ENCODE measurements at regions not wholly inside any gene's neighbourhood (a gene's known extent, or its start where the extent isn't known, plus 50 kb on each side); places are given as distances from the start of the nearest gene placed in this dataset.

DNA sequence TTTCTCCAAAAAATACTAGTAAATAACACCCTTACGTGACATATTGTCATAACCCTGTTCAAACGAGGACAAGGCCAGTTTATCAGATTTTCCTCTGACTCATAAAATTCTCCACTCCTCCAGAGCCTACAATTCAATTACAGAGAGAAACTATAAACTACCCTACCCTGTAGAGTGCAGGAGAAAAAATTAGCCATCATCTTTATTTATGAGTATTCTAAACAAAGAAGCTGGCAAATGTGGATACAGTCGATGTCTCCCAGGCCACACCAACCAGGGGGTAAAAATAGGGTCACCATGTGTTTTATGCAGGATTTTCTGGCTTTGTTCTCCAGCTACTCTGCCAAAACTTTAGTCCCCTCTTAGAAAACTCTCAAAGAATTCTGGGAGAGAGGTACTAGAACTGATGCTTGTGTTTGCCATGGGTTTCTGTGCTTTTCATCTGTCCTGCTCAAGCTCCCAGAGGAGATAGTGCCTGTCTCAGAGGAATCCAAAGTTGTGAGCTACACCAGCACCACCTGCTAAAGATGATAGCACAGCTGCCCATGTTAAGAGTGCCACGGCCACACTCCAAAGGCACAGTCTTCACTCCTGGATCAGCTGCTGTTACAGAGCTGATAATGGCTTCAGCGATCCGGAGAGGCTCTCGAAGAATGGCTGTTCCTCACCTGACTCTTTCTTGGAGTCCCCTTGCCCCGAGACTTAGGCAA lies 150.2 kb downstream of the IMPG2 start:
- Histone ChIP-seq H3K4me3 (ENCODE audit: low read length) (no peak overlapping the region), H4K20me1 (ENCODE audit: low read length) (no peaks in the 10 kb centered on the region), H3K9ac (ENCODE audit: low read length) (no peak overlapping the region), H3K27ac (ENCODE audit: low read length) (no peak overlapping the region), H3K9me3 (ENCODE audit: low read length) (no peaks in the 10 kb centered on the region), H3K79me2 (ENCODE audit: low read length) (no peaks in the 10 kb centered on the region), H3K4me1 (ENCODE audit: insufficient read depth, low read length) (no peaks in the 10 kb centered on the region), H3K9me2 (replicated peaks; ENCODE audit: low read length) (no peaks in the 10 kb centered on the region), H3F3A (ENCODE audit: low read length, unreplicated experiment) (no peaks in the 10 kb centered on the region), H3K4me2 (ENCODE audit: low read length) (no peak overlapping the region), H3K27me3 (ENCODE audit: low read length) (no peaks in the 10 kb centered on the region), H2AFZ (ENCODE audit: low read length) (no peak overlapping the region), H3K36me3 (ENCODE audit: low read depth, low read length) (no peaks in the 10 kb centered on the region)
- DNase-seq (no peak), ATAC-seq (peak; percentile 33; the same call in 1 of the 2 replicates)
- intact Hi-C loops (cut with micrococcal nuclease), result no loop called here
- no TSS peak for BruUV-seq (replicated peaks)
- ChIA-PET POLR2A (ENCODE audit: unreplicated experiment) (interaction anchor here (0.7 kb wide), 1 partner anchor 161 kb away, joined by 6 read pairs; no protein-coding TSS in a partner anchor), CTCF (no interaction called here)
- TF ChIP-seq, protein P1, sequence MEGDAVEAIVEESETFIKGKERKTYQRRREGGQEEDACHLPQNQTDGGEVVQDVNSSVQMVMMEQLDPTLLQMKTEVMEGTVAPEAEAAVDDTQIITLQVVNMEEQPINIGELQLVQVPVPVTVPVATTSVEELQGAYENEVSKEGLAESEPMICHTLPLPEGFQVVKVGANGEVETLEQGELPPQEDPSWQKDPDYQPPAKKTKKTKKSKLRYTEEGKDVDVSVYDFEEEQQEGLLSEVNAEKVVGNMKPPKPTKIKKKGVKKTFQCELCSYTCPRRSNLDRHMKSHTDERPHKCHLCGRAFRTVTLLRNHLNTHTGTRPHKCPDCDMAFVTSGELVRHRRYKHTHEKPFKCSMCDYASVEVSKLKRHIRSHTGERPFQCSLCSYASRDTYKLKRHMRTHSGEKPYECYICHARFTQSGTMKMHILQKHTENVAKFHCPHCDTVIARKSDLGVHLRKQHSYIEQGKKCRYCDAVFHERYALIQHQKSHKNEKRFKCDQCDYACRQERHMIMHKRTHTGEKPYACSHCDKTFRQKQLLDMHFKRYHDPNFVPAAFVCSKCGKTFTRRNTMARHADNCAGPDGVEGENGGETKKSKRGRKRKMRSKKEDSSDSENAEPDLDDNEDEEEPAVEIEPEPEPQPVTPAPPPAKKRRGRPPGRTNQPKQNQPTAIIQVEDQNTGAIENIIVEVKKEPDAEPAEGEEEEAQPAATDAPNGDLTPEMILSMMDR (conservative IDR thresholded peaks at IDR 0.05; ENCODE audit: low read depth, low read length), result no peak
- TF ChIP-seq EZH2 (IDR thresholded peaks at IDR 0.05; ENCODE audit: low read length, unreplicated experiment) (no peak), EZH2phosphoT487 (IDR thresholded peaks at IDR 0.05; ENCODE audit: borderline replicate concordance, low read length) (no peak)

DNA sequence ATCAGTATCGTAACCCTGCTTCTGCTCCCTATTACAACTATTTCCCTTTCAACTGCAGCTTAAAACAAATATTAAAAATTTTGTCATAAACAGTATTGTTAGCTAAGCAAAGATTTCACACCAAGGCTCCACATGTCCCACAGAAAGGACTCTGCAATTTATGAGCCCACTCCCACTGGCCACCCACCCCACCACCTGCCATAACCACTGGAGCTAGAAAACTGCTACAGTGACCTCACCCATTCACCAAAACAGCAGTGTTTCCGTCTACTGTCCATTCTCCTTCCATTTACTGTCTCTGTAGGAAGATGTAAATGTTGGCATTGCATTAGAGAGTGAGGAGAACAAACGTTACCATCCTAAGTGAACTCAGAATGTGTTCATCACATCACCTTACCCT lies 150.9 kb downstream of the IMPG2 start:
- no peak overlapping the region for H3K27ac ChIP-seq (ENCODE audit: low read length)
- H2AFZ ChIP-seq (ENCODE audit: low read length), result no peak overlapping the region
- POLR2A ChIA-PET (ENCODE audit: unreplicated experiment), result interaction anchor here (0.7 kb wide), 1 partner anchor 161 kb away, joined by 6 read pairs; no protein-coding TSS in a partner anchor
- H3K36me3 ChIP-seq (ENCODE audit: low read depth, low read length), result no peaks in the 10 kb centered on the region
- DNase-seq (no peak), ATAC-seq (no peak)
- no peak for TF ChIP-seq EZH2phosphoT487 (IDR thresholded peaks at IDR 0.05; ENCODE audit: borderline replicate concordance, low read length)
- TF ChIP-seq, protein P1 (conservative IDR thresholded peaks at IDR 0.05; ENCODE audit: low read depth, low read length), result no peak
- no peak for TF ChIP-seq EZH2 (IDR thresholded peaks at IDR 0.05; ENCODE audit: low read length, unreplicated experiment)
- H4K20me1 ChIP-seq (ENCODE audit: low read length), result no peaks in the 10 kb centered on the region
- BruUV-seq (replicated peaks), result no TSS peak
- H3K9me2 ChIP-seq (replicated peaks; ENCODE audit: low read length), result no peaks in the 10 kb centered on the region
- H3K4me3 ChIP-seq (ENCODE audit: low read length), result no peak overlapping the region
- no peak overlapping the region for H3K9ac ChIP-seq (ENCODE audit: low read length)
- no peaks in the 10 kb centered on the region for H3K79me2 ChIP-seq (ENCODE audit: low read length)
- CTCF ChIA-PET, result no interaction called here
- no peaks in the 10 kb centered on the region for H3K9me3 ChIP-seq (ENCODE audit: low read length)
- no peaks in the 10 kb centered on the region for H3F3A ChIP-seq (ENCODE audit: low read length, unreplicated experiment)
- H3K4me2 ChIP-seq (ENCODE audit: low read length), result no peak overlapping the region
- no peaks in the 10 kb centered on the region for H3K4me1 ChIP-seq (ENCODE audit: insufficient read depth, low read length)
- intact Hi-C loops (cut with micrococcal nuclease), result no loop called here
- no peaks in the 10 kb centered on the region for H3K27me3 ChIP-seq (ENCODE audit: low read length)

DNA sequence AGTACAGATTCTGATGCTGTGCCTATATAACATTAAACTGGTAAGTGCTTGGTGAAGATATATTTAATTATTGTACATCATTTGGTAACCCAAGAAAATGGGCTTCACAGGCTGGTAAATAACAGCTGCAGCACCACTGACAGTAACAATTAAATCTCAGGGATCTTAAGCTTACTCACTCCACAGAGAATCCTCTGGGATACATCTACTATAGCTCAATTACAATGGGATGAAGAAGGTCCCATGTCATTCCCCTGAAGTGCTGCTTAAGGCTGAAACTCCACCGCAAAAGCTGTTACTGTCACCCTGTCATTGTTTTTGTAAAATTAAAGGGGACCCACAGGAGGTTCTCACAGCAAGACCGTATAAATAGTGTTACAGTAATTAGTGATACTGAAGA lies 153.0 kb downstream of the IMPG2 start:
- intact Hi-C loops (cut with micrococcal nuclease), result no loop called here
- POLR2A ChIA-PET (ENCODE audit: unreplicated experiment), result no interaction called here
- H3K27ac ChIP-seq (ENCODE audit: low read length), result no peak overlapping the region

More for the DNA sequence above, 153.0 kb downstream of the IMPG2 start:
- no peak overlapping the region for H3K4me3 ChIP-seq (ENCODE audit: low read length)
- BruUV-seq (replicated peaks), result no TSS peak
- no peak overlapping the region for H3K9ac ChIP-seq (ENCODE audit: low read length)
- TF ChIP-seq, protein P1 (conservative IDR thresholded peaks at IDR 0.05; ENCODE audit: low read depth, low read length), result no peak
- TF ChIP-seq EZH2 (IDR thresholded peaks at IDR 0.05; ENCODE audit: low read length, unreplicated experiment), result no peak
- no peak for TF ChIP-seq EZH2phosphoT487 (IDR thresholded peaks at IDR 0.05; ENCODE audit: borderline replicate concordance, low read length)
- no peaks in the 10 kb centered on the region for H3K36me3 ChIP-seq (ENCODE audit: low read depth, low read length)
- H3F3A ChIP-seq (ENCODE audit: low read length, unreplicated experiment), result no peaks in the 10 kb centered on the region
- no peak overlapping the region for H2AFZ ChIP-seq (ENCODE audit: low read length)
- DNase-seq (no peak), ATAC-seq (no peak)
- no peaks in the 10 kb centered on the region for H3K4me1 ChIP-seq (ENCODE audit: insufficient read depth, low read length)
- no peak overlapping the region for H3K4me2 ChIP-seq (ENCODE audit: low read length)
- no peaks in the 10 kb centered on the region for H3K9me2 ChIP-seq (replicated peaks; ENCODE audit: low read length)
- no peaks in the 10 kb centered on the region for H3K27me3 ChIP-seq (ENCODE audit: low read length)
- H3K9me3 ChIP-seq (ENCODE audit: low read length), result no peaks in the 10 kb centered on the region
- CTCF ChIA-PET, result no interaction called here
- H4K20me1 ChIP-seq (ENCODE audit: low read length), result no peaks in the 10 kb centered on the region
- no peaks in the 10 kb centered on the region for H3K79me2 ChIP-seq (ENCODE audit: low read length)

Data from PC-3 (cell line).